NB4 (cell line): ENCODE measurements at regions not wholly inside any gene's neighbourhood (a gene's known extent, or its start where the extent isn't known, plus 50 kb on each side); places are given as distances from the start of the nearest gene placed in this dataset.

ENCODE experiments used
- DNase-seq: peaks from one replicate; pipeline ENCODE4 v3.0.0; 2010; ENCODE audit warnings: low read depth
- H3K4me3 ChIP-seq: one replicate; pipeline ENCODE4 v1.5.1; 2011; ENCODE audit warnings: mild to moderate bottlenecking, low read depth, low read length, moderate library complexity
- CTCF ChIP-seq: IDR thresholded peaks from one replicate; pipeline ENCODE4 v1.5.1; 2012; ENCODE audit warnings: low read depth, low read length
- MYC ChIP-seq: IDR thresholded peaks from 2 replicates; pipeline ENCODE4 v1.6.1; 2011; ENCODE audit warnings: low read depth, low read length
- POLR2A ChIP-seq: IDR thresholded peaks from 2 replicates; pipeline ENCODE4 v1.6.1; 2011; ENCODE audit warnings: mild to moderate bottlenecking; ENCODE audit not compliant: insufficient read length; ENCODE audit errors: extremely low read depth
- TF ChIP-seq, protein P1 (sequence below): IDR thresholded peaks from 2 replicates; pipeline ENCODE4 v1.6.1; 2011; ENCODE audit warnings: low read depth, low read length

DNA sequence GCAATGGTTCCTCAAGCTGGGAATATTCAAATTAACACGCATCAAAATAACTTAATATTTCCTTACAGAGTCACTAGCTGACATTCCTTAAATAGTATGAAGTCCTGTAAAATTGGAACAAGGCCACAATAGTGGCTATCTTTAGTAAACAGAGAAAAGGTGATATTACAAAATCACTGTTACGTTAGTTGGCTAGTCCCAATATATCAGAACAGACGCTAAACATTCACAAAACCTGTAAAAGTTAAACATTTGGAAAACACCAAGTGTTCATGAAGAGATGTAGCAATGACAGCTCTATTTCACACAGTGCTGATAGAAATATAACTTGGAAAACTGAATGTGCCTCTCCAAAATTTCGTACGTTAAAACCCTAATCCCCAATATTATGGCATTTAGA is 61.0 kb upstream of the FAM47C start:
- no peak for DNase-seq
- TF ChIP-seq CTCF = no peak
- TF ChIP-seq, protein P1, sequence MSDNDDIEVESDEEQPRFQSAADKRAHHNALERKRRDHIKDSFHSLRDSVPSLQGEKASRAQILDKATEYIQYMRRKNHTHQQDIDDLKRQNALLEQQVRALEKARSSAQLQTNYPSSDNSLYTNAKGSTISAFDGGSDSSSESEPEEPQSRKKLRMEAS = no peak
- no peak for TF ChIP-seq MYC
- no peak for TF ChIP-seq POLR2A
- no peak overlapping the region for H3K4me3 ChIP-seq

DNA sequence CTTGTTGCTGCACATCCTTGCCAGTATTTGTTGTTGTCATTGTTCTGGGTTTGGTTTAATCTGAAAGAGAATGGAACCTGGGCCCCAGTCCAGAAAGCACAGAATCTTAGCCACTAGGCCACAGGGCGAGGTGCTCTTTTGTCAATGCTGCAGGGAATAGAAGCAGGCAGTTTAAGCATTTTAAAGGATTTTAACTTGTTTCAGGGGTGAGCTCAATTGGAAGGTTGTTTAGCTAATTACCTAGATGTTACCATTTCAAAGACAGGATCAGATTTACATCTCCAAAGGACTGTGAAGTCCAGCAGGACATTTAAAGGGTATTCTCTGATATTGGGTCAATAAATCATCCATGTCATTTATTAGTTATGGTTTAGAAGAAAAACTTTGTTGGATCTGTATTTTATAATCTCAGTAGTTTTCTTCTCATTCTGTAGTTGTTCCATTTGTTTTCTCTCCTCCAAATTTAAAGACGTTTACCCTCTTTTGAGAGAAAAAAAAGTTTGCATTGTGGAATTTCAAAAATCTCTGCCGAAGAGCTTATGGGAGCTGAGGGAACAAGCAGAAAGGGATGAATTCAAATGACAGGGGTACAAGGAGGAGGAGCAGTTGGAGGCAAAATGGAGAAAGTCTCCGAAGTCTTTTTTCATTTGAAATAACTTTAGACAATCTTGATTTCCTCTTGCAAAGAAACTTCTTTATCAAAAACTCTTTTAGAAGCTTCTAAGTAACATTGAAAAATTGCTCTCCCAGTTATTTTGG is 57.5 kb upstream of the FAM47C start:
- TF ChIP-seq, protein P1 = no peak
- no peak for TF ChIP-seq MYC
- no peak for DNase-seq
- no peak overlapping the region for H3K4me3 ChIP-seq

GRCh38 chrX:36957425-36958328 is 50.5 kb upstream of the FAM47C start:
- no peak for DNase-seq
- no peak overlapping the region for H3K4me3 ChIP-seq
- TF ChIP-seq MYC (no peak), POLR2A (no peak), CTCF (no peak)
- TF ChIP-seq, protein P1 = no peak
